MM.1S (cell line): ENCODE measurements at regions not wholly inside any gene's neighbourhood (a gene's known extent, or its start where the extent isn't known, plus 50 kb on each side); places are given as distances from the start of the nearest gene placed in this dataset.
"Not testable (repeated sequence)": the region's sequence is repeated elsewhere in the genome, so short reads cannot be mapped to it uniquely, and the experiment has no call there.

ENCODE experiments used
- DNase-seq: peaks from one replicate; pipeline ENCODE4 v3.0.0-alpha.2; 2015
- H2AFZ ChIP-seq: fragments of 300-600 bp; sonication (generic); 2 replicates; pipeline ENCODE4 v1.6.0; 2016; ENCODE audit warnings: antibody characterized with exemption, low read length
- H3F3A ChIP-seq: fragments of 300-600 bp; sonication (generic); 2 replicates; pipeline ENCODE4 v1.6.1; 2016; ENCODE audit warnings: mild to moderate bottlenecking, antibody characterized with exemption, low read length, moderate library complexity, mixed read lengths; ENCODE audit not compliant: insufficient read depth
- H3K27ac ChIP-seq: fragments of 300-600 bp; sonication (generic); 2 replicates; pipeline ENCODE4 v1.5.1; 2016; ENCODE audit warnings: mild to moderate bottlenecking, low read length
- H3K27me3 ChIP-seq: fragments of 300-600 bp; sonication (generic); replicated peaks from 2 replicates; pipeline ENCODE4 v1.6.0; 2016; ENCODE audit warnings: low read length; ENCODE audit not compliant: insufficient read depth
- H3K36me3 ChIP-seq: fragments of 300-600 bp; sonication (generic); replicated peaks from 2 replicates; pipeline ENCODE4 v1.6.1; 2016; ENCODE audit warnings: mild to moderate bottlenecking, low read length, mixed read lengths; ENCODE audit not compliant: insufficient read depth
- H3K4me1 ChIP-seq: fragments of 300-600 bp; sonication (generic); 2 replicates; pipeline ENCODE4 v1.6.1; 2016; ENCODE audit warnings: low read length, mixed read lengths
- H3K4me2 ChIP-seq: fragments of 300-600 bp; sonication (generic); 2 replicates; pipeline ENCODE4 v1.6.0; 2016; ENCODE audit warnings: low read depth, low read length
- H3K4me3 ChIP-seq: fragments of 300-600 bp; sonication (generic); 2 replicates; pipeline ENCODE4 v1.5.1; 2016; ENCODE audit warnings: low read length, mixed read lengths
- H3K79me2 ChIP-seq: fragments of 300-600 bp; sonication (generic); 2 replicates; pipeline ENCODE4 v1.6.1; 2016; ENCODE audit warnings: mixed run types, low read length, mixed read lengths
- H3K9ac ChIP-seq: fragments of 300-600 bp; sonication (generic); 2 replicates; pipeline ENCODE4 v1.6.1; 2016; ENCODE audit warnings: low read length, mixed read lengths
- H3K9me2 ChIP-seq: fragments of 300-600 bp; sonication (generic); replicated peaks from 2 replicates; pipeline ENCODE4 v1.6.1; 2016; ENCODE audit warnings: mild to moderate bottlenecking, low read length, mixed read lengths; ENCODE audit not compliant: insufficient read depth
- H3K9me3 ChIP-seq: fragments of 300-600 bp; sonication (generic); replicated peaks from 2 replicates; pipeline ENCODE4 v1.6.1; 2016; ENCODE audit warnings: mild to moderate bottlenecking, low read length, mixed read lengths; ENCODE audit not compliant: insufficient read depth
- H4K20me1 ChIP-seq: fragments of 300-600 bp; sonication (generic); 2 replicates; pipeline ENCODE4 v1.6.1; 2016; ENCODE audit warnings: mild to moderate bottlenecking, low read length, moderate library complexity, mixed read lengths; ENCODE audit not compliant: insufficient read depth
- CTCF ChIP-seq: fragments of 300-600 bp; sonication (generic); IDR thresholded peaks from 2 replicates; pipeline ENCODE4 v1.5.1; 2016; ENCODE audit warnings: antibody characterized with exemption, low read length, mixed read lengths
- EZH2 ChIP-seq: fragments of 300-600 bp; sonication (generic); optimal IDR thresholded peaks from 2 replicates; pipeline ENCODE3; 2017; ENCODE audit warnings: low read depth, mild to moderate bottlenecking, antibody characterized with exemption, low read length, mixed read lengths
- EZH2phosphoT487 ChIP-seq: fragments of 300-600 bp; sonication (generic); IDR thresholded peaks from 2 replicates; pipeline ENCODE4 v1.6.1; 2018; ENCODE audit warnings: antibody characterized with exemption, low read length

GRCh38 chr11:69205743-69206612 is 50.2 kb downstream of the SMIM38 start:
- H3K9me3 ChIP-seq = no peaks in the 10 kb centered on the region
- no peaks in the 10 kb centered on the region for H4K20me1 ChIP-seq
- H3K79me2 ChIP-seq = no peaks in the 10 kb centered on the region
- no peak overlapping the region for H3K27ac ChIP-seq
- H3K9me2 ChIP-seq = no peaks in the 10 kb centered on the region
- H3K36me3 ChIP-seq = no peaks in the 10 kb centered on the region
- no peak overlapping the region for H3K9ac ChIP-seq
- no peak for DNase-seq
- H3F3A ChIP-seq = no peaks in the 10 kb centered on the region
- no peak overlapping the region for H3K4me3 ChIP-seq
- peaks cover 97% of the 10 kb centered on the region for H3K27me3 ChIP-seq
- H3K4me2 ChIP-seq = no peak overlapping the region
- TF ChIP-seq EZH2phosphoT487 = no peak
- peak; percentile 81 for TF ChIP-seq EZH2
- H2AFZ ChIP-seq = no peak overlapping the region
- no peaks in the 10 kb centered on the region for H3K4me1 ChIP-seq

- not testable (repeated sequence) for H3K36me3 ChIP-seq, H3K4me2 ChIP-seq, H3K4me3 ChIP-seq, H3K9me3 ChIP-seq, H2AFZ ChIP-seq, H4K20me1 ChIP-seq, H3K9ac ChIP-seq, H3K79me2 ChIP-seq, H3K27ac ChIP-seq, DNase-seq, H3F3A ChIP-seq, H3K4me1 ChIP-seq, H3K9me2 ChIP-seq
- H3K27me3 ChIP-seq = peaks cover 97% of the 10 kb centered on the region
These were observed 50.9 kb downstream of the SMIM38 start for GRCh38 chr11:69206613-69206965.

- Histone ChIP-seq H3K36me3 (no peaks in the 10 kb centered on the region), H2AFZ (no peak overlapping the region), H3K9me2 (no peaks in the 10 kb centered on the region), H3K4me1 (no peaks in the 10 kb centered on the region), H3K79me2 (no peaks in the 10 kb centered on the region), H3F3A (no peaks in the 10 kb centered on the region), H4K20me1 (no peaks in the 10 kb centered on the region), H3K27me3 (peaks cover 94% of the 10 kb centered on the region), H3K9ac (no peak overlapping the region), H3K27ac (no peak overlapping the region), H3K9me3 (no peaks in the 10 kb centered on the region), H3K4me3 (no peak overlapping the region), H3K4me2 (no peak overlapping the region)
- no peak for DNase-seq
- TF ChIP-seq EZH2 (no peak), EZH2phosphoT487 (no peak), CTCF (no peak)
These were observed 51.6 kb downstream of the SMIM38 start for GRCh38 chr11:69207165-69207889.

- H3K27me3 ChIP-seq = peaks cover 83% of the 10 kb centered on the region
- no peak overlapping the region for H3K9ac ChIP-seq
- H3K9me3 ChIP-seq = no peaks in the 10 kb centered on the region
- H3F3A ChIP-seq = no peaks in the 10 kb centered on the region
- TF ChIP-seq EZH2 (no peak), CTCF (no peak), EZH2phosphoT487 (no peak)
- no peaks in the 10 kb centered on the region for H3K36me3 ChIP-seq
- H3K27ac ChIP-seq = no peak overlapping the region
- no peak overlapping the region for H2AFZ ChIP-seq
- H3K4me2 ChIP-seq = no peak overlapping the region
- DNase-seq = no peak
- H4K20me1 ChIP-seq = no peaks in the 10 kb centered on the region
- no peaks in the 10 kb centered on the region for H3K9me2 ChIP-seq
- no peak overlapping the region for H3K4me3 ChIP-seq
- no peaks in the 10 kb centered on the region for H3K79me2 ChIP-seq
- H3K4me1 ChIP-seq = no peaks in the 10 kb centered on the region
These were observed 52.7 kb downstream of the SMIM38 start for GRCh38 chr11:69208190-69209037.
